ENCODE measurements at regions not wholly inside any gene's neighbourhood (a gene's known extent, or its start where the extent isn't known, plus 50 kb on each side); places are given as distances from the start of the nearest gene placed in this dataset.

GRCh38 chr11:45572354-45573123 lies 92.9 kb downstream of the CHST1 start:
- no peak overlapping the region for H2AFZ ChIP-seq (ENCODE audit: low read depth, low read length)
- H3K9ac ChIP-seq (ENCODE audit: low read length): no peak overlapping the region
- no peak overlapping the region for H3K14ac ChIP-seq (ENCODE audit: low read length in 2 of 2)
- peaks cover 67 to 81% of the 10 kb centered on the region in 2 experiments for H3K27me3 ChIP-seq (ENCODE audit: control insufficient read depth in 1 of 2, insufficient read depth in 1 of 2, low read length in 2 of 2)
- WGBS: 67% methylated on average over 7 of the region's 7 CpGs
- no peak overlapping the region for H2BK120ac ChIP-seq (ENCODE audit: low read depth, low read length)
- no peak overlapping the region for H2BK12ac ChIP-seq (ENCODE audit: low read length in 2 of 2)
- no peak for DNase-seq
- H2AK5ac ChIP-seq (ENCODE audit: low read length, severe bottlenecking): no peak overlapping the region
- no peaks in the 10 kb centered on the region for H3K36me3 ChIP-seq (ENCODE audit: control insufficient read depth in 1 of 2, insufficient read depth in 2 of 2, low read depth in 1 of 2, low read length in 2 of 2)
- no peak overlapping the region for H4K8ac ChIP-seq (ENCODE audit: low read length)
- H4K91ac ChIP-seq (ENCODE audit: low read length): no peak overlapping the region
- no peak overlapping the region for H3K23ac ChIP-seq (ENCODE audit: low read length in 2 of 2)
- H2BK5ac ChIP-seq (ENCODE audit: low read depth, low read length, poor library complexity, severe bottlenecking): no peak overlapping the region
- no peak overlapping the region for H3K27ac ChIP-seq (ENCODE audit: low read length, poor library complexity, severe bottlenecking)
- H3K4me2 ChIP-seq (ENCODE audit: low read length, poor library complexity, severe bottlenecking): no peak overlapping the region
- no peaks in the 10 kb centered on the region for H3K79me1 ChIP-seq (replicated peaks; ENCODE audit: low read length, poor library complexity, severe bottlenecking)
- H3K4ac ChIP-seq (ENCODE audit: low read depth in 1 of 2, low read length in 2 of 2): no peak overlapping the region
- H3K4me1 ChIP-seq (ENCODE audit: control insufficient read depth, insufficient read depth, low read depth, low read length): no peaks in the 10 kb centered on the region
- no peak overlapping the region for H3K4me3 ChIP-seq (ENCODE audit: insufficient read depth in 1 of 2, low read depth in 1 of 2, low read length in 2 of 2)
- no peak overlapping the region for H2BK15ac ChIP-seq (ENCODE audit: low read depth, poor library complexity, severe bottlenecking)
- no peak overlapping the region for H3K18ac ChIP-seq (ENCODE audit: low read depth in 1 of 2, low read length in 2 of 2)
- no peaks in the 10 kb centered on the region for H3K9me3 ChIP-seq (ENCODE audit: control insufficient read depth, low read length)

GRCh38 chr11:45569776-45570175 lies 95.6 kb downstream of the CHST1 start:
- Histone ChIP-seq H3K27ac (ENCODE audit: low read length, poor library complexity, severe bottlenecking) (no peak overlapping the region), H3K14ac (ENCODE audit: low read length in 2 of 2) (no peak overlapping the region), H4K8ac (ENCODE audit: low read length) (no peak overlapping the region), H2BK120ac (ENCODE audit: low read depth, low read length) (no peak overlapping the region), H3K23ac (ENCODE audit: low read length in 2 of 2) (no peak overlapping the region), H3K4me3 (ENCODE audit: insufficient read depth in 1 of 2, low read depth in 1 of 2, low read length in 2 of 2) (no peak overlapping the region), H3K36me3 (ENCODE audit: control insufficient read depth in 1 of 2, insufficient read depth in 2 of 2, low read depth in 1 of 2, low read length in 2 of 2) (no peaks in the 10 kb centered on the region), H3K4ac (ENCODE audit: low read depth in 1 of 2, low read length in 2 of 2) (no peak overlapping the region), H4K91ac (ENCODE audit: low read length) (no peak overlapping the region), H3K18ac (ENCODE audit: low read depth in 1 of 2, low read length in 2 of 2) (no peak overlapping the region), H3K9ac (ENCODE audit: low read length) (no peak overlapping the region), H2BK5ac (ENCODE audit: low read depth, low read length, poor library complexity, severe bottlenecking) (no peak overlapping the region), H2BK12ac (ENCODE audit: low read length in 2 of 2) (no peak overlapping the region), H3K27me3 (ENCODE audit: control insufficient read depth in 1 of 2, insufficient read depth in 1 of 2, low read length in 2 of 2) (peaks cover 51 to 86% of the 10 kb centered on the region in 2 experiments), H3K79me1 (replicated peaks; ENCODE audit: low read length, poor library complexity, severe bottlenecking) (no peaks in the 10 kb centered on the region), H2AK5ac (ENCODE audit: low read length, severe bottlenecking) (no peak overlapping the region), H2AFZ (ENCODE audit: low read depth, low read length) (no peak overlapping the region), H3K4me1 (ENCODE audit: control insufficient read depth, insufficient read depth, low read depth, low read length) (no peaks in the 10 kb centered on the region), H3K9me3 (ENCODE audit: control insufficient read depth, low read length) (no peaks in the 10 kb centered on the region), H3K4me2 (ENCODE audit: low read length, poor library complexity, severe bottlenecking) (no peak overlapping the region), H2BK15ac (ENCODE audit: low read depth, poor library complexity, severe bottlenecking) (no peak overlapping the region)
- no peak for DNase-seq
- WGBS: 74% methylated on average over 8 of the region's 8 CpGs

- Histone ChIP-seq H4K8ac (ENCODE audit: low read length) (no peak overlapping the region), H3K79me1 (replicated peaks; ENCODE audit: low read length, poor library complexity, severe bottlenecking) (no peaks in the 10 kb centered on the region), H3K27ac (ENCODE audit: low read length, poor library complexity, severe bottlenecking) (no peak overlapping the region), H3K4me1 (ENCODE audit: control insufficient read depth, insufficient read depth, low read depth, low read length) (no peaks in the 10 kb centered on the region), H2BK120ac (ENCODE audit: low read depth, low read length) (no peak overlapping the region), H3K23ac (ENCODE audit: low read length in 2 of 2) (no peak overlapping the region), H3K18ac (ENCODE audit: low read depth in 1 of 2, low read length in 2 of 2) (no peak overlapping the region), H3K9me3 (ENCODE audit: control insufficient read depth, low read length) (no peaks in the 10 kb centered on the region), H3K27me3 (ENCODE audit: control insufficient read depth in 1 of 2, insufficient read depth in 1 of 2, low read length in 2 of 2) (peaks cover 46 to 86% of the 10 kb centered on the region in 2 experiments), H2BK15ac (ENCODE audit: low read depth, poor library complexity, severe bottlenecking) (no peak overlapping the region), H2AFZ (ENCODE audit: low read depth, low read length) (no peak overlapping the region), H3K4ac (ENCODE audit: low read depth in 1 of 2, low read length in 2 of 2) (no peak overlapping the region), H3K14ac (ENCODE audit: low read length in 2 of 2) (no peak overlapping the region), H3K4me3 (ENCODE audit: insufficient read depth in 1 of 2, low read depth in 1 of 2, low read length in 2 of 2) (no peak overlapping the region), H2AK5ac (ENCODE audit: low read length, severe bottlenecking) (no peak overlapping the region), H4K91ac (ENCODE audit: low read length) (no peak overlapping the region), H2BK5ac (ENCODE audit: low read depth, low read length, poor library complexity, severe bottlenecking) (no peak overlapping the region), H2BK12ac (ENCODE audit: low read length in 2 of 2) (no peak overlapping the region), H3K36me3 (ENCODE audit: control insufficient read depth in 1 of 2, insufficient read depth in 2 of 2, low read depth in 1 of 2, low read length in 2 of 2) (no peaks in the 10 kb centered on the region), H3K9ac (ENCODE audit: low read length) (no peak overlapping the region), H3K4me2 (ENCODE audit: low read length, poor library complexity, severe bottlenecking) (no peak overlapping the region)
- no peak for DNase-seq
- 60% methylated on average over 3 of the region's 4 CpGs for WGBS
Measured at GRCh38 chr11:45568049-45568448, 97.4 kb downstream of the CHST1 start.

GRCh38 chr11:45565446-45565988 lies 99.9 kb downstream of the CHST1 start:
- Histone ChIP-seq H3K27ac (ENCODE audit: low read length, poor library complexity, severe bottlenecking) (no peak overlapping the region), H3K79me1 (replicated peaks; ENCODE audit: low read length, poor library complexity, severe bottlenecking) (no peaks in the 10 kb centered on the region), H3K4me2 (ENCODE audit: low read length, poor library complexity, severe bottlenecking) (no peak overlapping the region), H2BK15ac (ENCODE audit: low read depth, poor library complexity, severe bottlenecking) (no peak overlapping the region), H4K91ac (ENCODE audit: low read length) (no peak overlapping the region), H2AK5ac (ENCODE audit: low read length, severe bottlenecking) (no peak overlapping the region), H3K18ac (ENCODE audit: low read depth in 1 of 2, low read length in 2 of 2) (no peak overlapping the region), H3K23ac (ENCODE audit: low read length in 2 of 2) (no peak overlapping the region), H3K4me1 (ENCODE audit: control insufficient read depth, insufficient read depth, low read depth, low read length) (no peaks in the 10 kb centered on the region), H2BK5ac (ENCODE audit: low read depth, low read length, poor library complexity, severe bottlenecking) (no peak overlapping the region), H3K4me3 (ENCODE audit: insufficient read depth in 1 of 2, low read depth in 1 of 2, low read length in 2 of 2) (no peak overlapping the region), H3K9me3 (ENCODE audit: control insufficient read depth, low read length) (no peaks in the 10 kb centered on the region), H2AFZ (ENCODE audit: low read depth, low read length) (no peak overlapping the region), H3K36me3 (ENCODE audit: control insufficient read depth in 1 of 2, insufficient read depth in 2 of 2, low read depth in 1 of 2, low read length in 2 of 2) (no peaks in the 10 kb centered on the region), H3K4ac (ENCODE audit: low read depth in 1 of 2, low read length in 2 of 2) (no peak overlapping the region), H2BK120ac (ENCODE audit: low read depth, low read length) (no peak overlapping the region), H3K9ac (ENCODE audit: low read length) (no peak overlapping the region), H4K8ac (ENCODE audit: low read length) (no peak overlapping the region), H3K14ac (ENCODE audit: low read length in 2 of 2) (no peak overlapping the region), H2BK12ac (ENCODE audit: low read length in 2 of 2) (no peak overlapping the region), H3K27me3 (ENCODE audit: control insufficient read depth in 1 of 2, insufficient read depth in 1 of 2, low read length in 2 of 2) (peaks cover 38 to 82% of the 10 kb centered on the region in 2 experiments)
- DNase-seq: no peak
- 72% methylated on average over 4 of the region's 4 CpGs for WGBS
